SH-SY5Y (cell line): ENCODE measurements at regions not wholly inside any gene's neighbourhood (a gene's known extent, or its start where the extent isn't known, plus 50 kb on each side); places are given as distances from the start of the nearest gene placed in this dataset.

Experiments
- GATA2 ChIP-seq: IDR thresholded peaks from 2 replicates; pipeline ENCODE4 v1.6.1; 2011; ENCODE audit warnings: mild to moderate bottlenecking, low read depth, low read length
- GATA3 ChIP-seq: IDR thresholded peaks from 2 replicates; pipeline ENCODE4 v1.6.1; 2011; ENCODE audit warnings: low read depth, mild to moderate bottlenecking, low read length, moderate library complexity

GRCh38 chr2:144706647-144707046, 186.7 kb upstream of the ZEB2 start:
- TF ChIP-seq GATA2 = no peak
- TF ChIP-seq GATA3 = no peak

- TF ChIP-seq GATA3 (no peak), GATA2 (no peak)
These were observed 185.7 kb upstream of the ZEB2 start for GRCh38 chr2:144705328-144706245.

- TF ChIP-seq GATA2 (no peak), GATA3 (no peak)
These were observed 184.8 kb upstream of the ZEB2 start for GRCh38 chr2:144704709-144705095.

GRCh38 chr2:144703852-144704708, 184.2 kb upstream of the ZEB2 start:
- no peak for TF ChIP-seq GATA3
- TF ChIP-seq GATA2 = no peak

- TF ChIP-seq GATA2 (no peak), GATA3 (no peak)
These were observed 182.1 kb upstream of the ZEB2 start for GRCh38 chr2:144702051-144702450.

GRCh38 chr2:144701259-144701658, 181.3 kb upstream of the ZEB2 start:
- TF ChIP-seq GATA2 (no peak), GATA3 (no peak)

GRCh38 chr2:144698156-144698555, 178.2 kb upstream of the ZEB2 start:
- TF ChIP-seq GATA2 (no peak), GATA3 (no peak)

- TF ChIP-seq GATA2 = no peak
- no peak for TF ChIP-seq GATA3
These were observed 175.7 kb upstream of the ZEB2 start for GRCh38 chr2:144695657-144696056.

GRCh38 chr2:144694456-144694855, 174.5 kb upstream of the ZEB2 start:
- TF ChIP-seq GATA2 = no peak
- no peak for TF ChIP-seq GATA3

GRCh38 chr2:144693179-144693578, 173.3 kb upstream of the ZEB2 start:
- TF ChIP-seq GATA3 (no peak), GATA2 (no peak)

GRCh38 chr2:144692661-144693060, 172.7 kb upstream of the ZEB2 start:
- TF ChIP-seq GATA3 = no peak
- TF ChIP-seq GATA2 = no peak

GRCh38 chr2:144690771-144691170, 170.9 kb upstream of the ZEB2 start:
- TF ChIP-seq GATA3 = no peak
- TF ChIP-seq GATA2 = no peak

- TF ChIP-seq GATA3 = no peak
These were observed 166.7 kb upstream of the ZEB2 start for GRCh38 chr2:144686518-144687215.

GRCh38 chr2:144683966-144684365, 164.0 kb upstream of the ZEB2 start:
- TF ChIP-seq GATA2 (no peak), GATA3 (no peak)

GRCh38 chr2:144683107-144683753, 163.3 kb upstream of the ZEB2 start:
- TF ChIP-seq GATA3 (no peak), GATA2 (no peak)
